ENCODE measurements at regions not wholly inside any gene's neighbourhood (a gene's known extent, or its start where the extent isn't known, plus 50 kb on each side); places are given as distances from the start of the nearest gene placed in this dataset.

GRCh38 chr17:77837917-77838316 is 120.6 kb upstream of the TNRC6C start:
- no peak for TF ChIP-seq TEAD4 (IDR thresholded peaks at IDR 0.05)
- TF ChIP-seq EP300 (IDR thresholded peaks at IDR 0.05; ENCODE audit: borderline replicate concordance) = no peak
- TF ChIP-seq RAD21 (IDR thresholded peaks at IDR 0.05; ENCODE audit: low read depth) = no peak

All from Ishikawa (cell line).